IMR-90 (cell line): ENCODE measurements at regions not wholly inside any gene's neighbourhood (a gene's known extent, or its start where the extent isn't known, plus 50 kb on each side); places are given as distances from the start of the nearest gene placed in this dataset.

ENCODE experiments used
- ATAC-seq: fragments of 200-7000 bp; cut with Tn5 transposase; 2 replicates; pipeline ENCODE4 v1.9.1; 2020; ENCODE audit warnings: low read depth, mild to moderate bottlenecking, moderate library complexity
- BruUV-seq: library from RNA; stranded (reverse); fragments of 400-500 nt; replicated peaks from 2 replicates; lab custom pipeline; 2021; lab: Mats Ljungman, UMichigan
- CTCF ChIA-PET: fragments of 300-600 bp; formaldehyde crosslinking; extraction: SDS; loops from one replicate; lab custom pipeline; 2021; ENCODE audit warnings: antibody characterized with exemption; lab: Yijun Ruan, JAX
- POLR2A ChIA-PET: fragments of 300-600 bp; sonication (Branson Sonifier 250); formaldehyde crosslinking; loops from one replicate; lab custom pipeline; 2022; ENCODE audit warnings: antibody characterized with exemption; ENCODE audit not compliant: unreplicated experiment; lab: Charles Lee
- DNase-seq: peaks from one replicate; pipeline ENCODE4 v3.0.0; 2013
- H2AFZ ChIP-seq: replicated peaks from 2 replicates; pipeline ENCODE3; 2013; ENCODE audit warnings: low read length, mild to moderate bottlenecking; ENCODE audit not compliant: poor library complexity
- H2AK5ac ChIP-seq: 2 replicates; pipeline ENCODE4 v1.6.1; 2013; ENCODE audit warnings: low read depth, low read length, inconsistent platforms
- H2AK9ac ChIP-seq: replicated peaks from 2 replicates; pipeline ENCODE3; 2013; ENCODE audit warnings: mild to moderate bottlenecking, low read depth, low read length, moderate library complexity; ENCODE audit not compliant: poor library complexity
- H2BK120ac ChIP-seq: 2 replicates; pipeline ENCODE4 v1.6.1; 2013; ENCODE audit warnings: low read depth, low read length, inconsistent platforms
- H2BK15ac ChIP-seq: 3 replicates; pipeline ENCODE4 v1.6.1; 2013; ENCODE audit warnings: low read depth, low read length, inconsistent platforms
- H2BK20ac ChIP-seq: 2 replicates; pipeline ENCODE4 v1.6.1; 2013; ENCODE audit warnings: low read depth, mild to moderate bottlenecking, inconsistent platforms, low read length, moderate library complexity
- H2BK5ac ChIP-seq: 2 replicates; pipeline ENCODE4 v1.6.1; 2013; ENCODE audit warnings: mild to moderate bottlenecking, low read depth, low read length, inconsistent platforms; ENCODE audit not compliant: poor library complexity, severe bottlenecking
- H3K14ac ChIP-seq: replicated peaks from 2 replicates; pipeline ENCODE4 v1.6.1; 2013; ENCODE audit warnings: low read depth, low read length, inconsistent platforms
- H3K18ac ChIP-seq: 2 replicates; pipeline ENCODE4 v1.6.1; 2013; ENCODE audit warnings: low read depth, low read length, control low read depth
- H3K23ac ChIP-seq: 2 replicates; pipeline ENCODE4 v1.6.1; 2013; ENCODE audit warnings: low read depth, low read length, inconsistent platforms
- H3K27ac ChIP-seq: 2 replicates; pipeline ENCODE4 v1.5.1; 2013; ENCODE audit warnings: mild to moderate bottlenecking, control low read depth, low read length; ENCODE audit not compliant: insufficient read depth
- H3K27me3 ChIP-seq: 2 replicates; pipeline ENCODE4 v1.6.1; 2013; ENCODE audit warnings: low read length; ENCODE audit not compliant: control insufficient read depth, insufficient read depth
- H3K36me3 ChIP-seq: 2 replicates; pipeline ENCODE4 v1.6.1; 2013; ENCODE audit warnings: low read length, mixed read lengths; ENCODE audit not compliant: control insufficient read depth, insufficient read depth
- H3K4ac ChIP-seq: 2 replicates; pipeline ENCODE4 v1.6.1; 2013; ENCODE audit warnings: low read depth, low read length, inconsistent platforms
- H3K4me1 ChIP-seq: 2 replicates; pipeline ENCODE4 v1.6.1; 2013; ENCODE audit warnings: low read length, mixed read lengths; ENCODE audit not compliant: control insufficient read depth, insufficient read depth
- H3K4me2 ChIP-seq: 2 replicates; pipeline ENCODE4 v1.6.1; 2013; ENCODE audit warnings: low read depth, mild to moderate bottlenecking, control low read depth, low read length, moderate library complexity
- H3K4me3 ChIP-seq: 2 replicates; pipeline ENCODE4 v1.5.1; 2013; ENCODE audit warnings: low read depth, mild to moderate bottlenecking, control low read depth, low read length, moderate library complexity; ENCODE audit not compliant: insufficient read depth
- H3K56ac ChIP-seq: 2 replicates; pipeline ENCODE4 v1.6.1; 2013; ENCODE audit warnings: low read length, inconsistent platforms; ENCODE audit not compliant: insufficient read depth; ENCODE audit errors: extremely low read depth
- H3K79me1 ChIP-seq, 2 experiments: 2 replicates each; pipeline ENCODE4 v1.6.1; 2013; ENCODE audit warnings: low read length in 2 of 2, inconsistent platforms in 1 of 2, low read depth in 1 of 2
- H3K9ac ChIP-seq: 2 replicates; pipeline ENCODE4 v1.6.1; 2013; ENCODE audit warnings: low read depth, low read length, control low read depth
- H3K9me1 ChIP-seq: 2 replicates; pipeline ENCODE4 v1.6.1; 2013; ENCODE audit warnings: low read length, inconsistent platforms; ENCODE audit not compliant: insufficient read depth
- H3K9me3 ChIP-seq: 2 replicates; pipeline ENCODE4 v1.6.1; 2013; ENCODE audit warnings: low read length; ENCODE audit not compliant: control insufficient read depth, insufficient read depth
- H4K20me1 ChIP-seq: 2 replicates; pipeline ENCODE4 v1.6.1; 2013; ENCODE audit warnings: low read length, inconsistent platforms; ENCODE audit not compliant: insufficient read depth
- H4K5ac ChIP-seq: 2 replicates; pipeline ENCODE4 v1.6.1; 2013; ENCODE audit warnings: mild to moderate bottlenecking, low read depth, low read length, control low read depth
- H4K8ac ChIP-seq, 2 experiments: 2 replicates each; pipeline ENCODE4 v1.6.1; 2013; ENCODE audit warnings: low read depth in 2 of 2, low read length in 2 of 2, control low read depth in 1 of 2, inconsistent platforms in 1 of 2
- H4K91ac ChIP-seq: 2 replicates; pipeline ENCODE4 v1.6.1; 2013; ENCODE audit warnings: low read depth, low read length, inconsistent platforms; ENCODE audit not compliant: insufficient read depth
- BHLHE40 ChIP-seq: fragments of 150-350 bp; IDR thresholded peaks from 2 replicates; pipeline ENCODE4 v1.6.1; 2016; ENCODE audit warnings: mild to moderate bottlenecking, low read depth, low read length
- CHD1 ChIP-seq: IDR thresholded peaks from 2 replicates; pipeline ENCODE4 v1.6.1; 2012; ENCODE audit warnings: low read depth, low read length, improper control_type of control experiment
- MAZ ChIP-seq: IDR thresholded peaks from 2 replicates; pipeline ENCODE4 v1.6.1; 2012; ENCODE audit warnings: low read depth, mild to moderate bottlenecking, low read length, improper control_type of control experiment, moderate library complexity, borderline replicate concordance
- MXI1 ChIP-seq: IDR thresholded peaks from 2 replicates; pipeline ENCODE4 v1.6.1; 2012; ENCODE audit warnings: low read depth, mild to moderate bottlenecking, low read length, moderate library complexity, borderline replicate concordance
- NFE2L2 ChIP-seq: fragments of 150-350 bp; IDR thresholded peaks from 2 replicates; pipeline ENCODE4 v1.6.1; 2016; ENCODE audit warnings: low read depth, mild to moderate bottlenecking, low read length
- POLR2A ChIP-seq: IDR thresholded peaks from 2 replicates; pipeline ENCODE4 v1.6.1; 2012; ENCODE audit warnings: mild to moderate bottlenecking, low read depth, low read length
- RCOR1 ChIP-seq: IDR thresholded peaks from 2 replicates; pipeline ENCODE4 v1.6.1; 2012; ENCODE audit warnings: mild to moderate bottlenecking, low read length, improper control_type of control experiment; ENCODE audit not compliant: insufficient replicate concordance
- RFX5 ChIP-seq: IDR thresholded peaks from 2 replicates; pipeline ENCODE4 v1.8.0; 2012; ENCODE audit warnings: low read depth, mild to moderate bottlenecking, low read length, moderate library complexity
- WGBS, 2 experiments: methylation state at CpG; one replicate each; pipeline versions ENCODE4 v1.1.5 to v1.1.7; 2013; ENCODE audit warnings: missing lambda C conversion rate in 2 of 2; ENCODE audit not compliant: insufficient read length in 1 of 2; ENCODE audit errors: extremely low coverage in 2 of 2; 5-methylcytosine and 5-hydroxymethylcytosine counted together
- dilution Hi-C: fragments of 300-500 bp; cut with HindIII; formaldehyde crosslinking; loops from one replicate; pipeline ENCODE4 v1.14.3; 2018; ENCODE audit warnings: low sequenced_read_pairs; ENCODE audit not compliant: unreplicated experiment
- in situ Hi-C: fragments of 300-500 bp; cut with MboI; formaldehyde crosslinking; loops from 3 replicates; pipeline ENCODE4 v1.14.3; 2019; ENCODE audit warnings: low sequenced_read_pairs, inconsistent platforms, mixed read lengths
- intact Hi-C: fragments of 100-400 bp; cut with micrococcal nuclease; formaldehyde crosslinking; loops from 2 replicates; pipeline ENCODE4 v1.10.0; 2022
- TF ChIP-seq, protein P1 (sequence below): conservative IDR thresholded peaks from 2 replicates; pipeline ENCODE4 v1.5.1; 2012; ENCODE audit warnings: mild to moderate bottlenecking, low read depth, low read length, improper control_type of control experiment
- TF ChIP-seq, protein P2 (sequence below): fragments of 150-350 bp; IDR thresholded peaks from 2 replicates; pipeline ENCODE4 v1.6.1; 2017; ENCODE audit warnings: mild to moderate bottlenecking, antibody characterized with exemption, low read length, low read depth

DNA sequence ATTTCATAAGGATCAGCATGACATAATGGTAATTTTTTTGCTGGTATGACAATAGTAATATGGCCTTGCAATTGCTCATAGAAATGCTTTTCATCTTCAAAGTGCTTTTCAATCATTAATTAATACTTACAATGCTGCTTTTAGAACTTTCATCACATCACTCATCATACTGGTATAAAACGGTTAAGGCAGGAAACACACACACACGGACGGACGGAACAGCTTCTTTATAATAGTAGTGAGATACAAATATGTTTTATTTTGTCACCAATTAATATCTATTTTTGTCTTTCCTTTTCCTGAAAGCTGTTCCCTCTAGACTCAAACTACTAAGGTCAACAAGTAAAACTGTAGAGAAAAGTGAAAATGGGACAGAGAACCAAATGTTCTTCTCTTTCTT is 353.9 kb upstream of the PKN2 start:
- Histone ChIP-seq H2BK20ac (no peak overlapping the region), H3K27ac (no peak overlapping the region), H2BK15ac (no peak overlapping the region), H3K27me3 (no peaks in the 10 kb centered on the region), H3K9me3 (no peaks in the 10 kb centered on the region), H2AK5ac (no peak overlapping the region), H4K5ac (no peak overlapping the region), H3K9me1 (no peaks in the 10 kb centered on the region; the same call in 1 of the 2 replicates), H2BK5ac (no peak overlapping the region), H3K18ac (no peak overlapping the region), H3K9ac (no peak overlapping the region), H3K79me1 (no peaks in the 10 kb centered on the region), H3K14ac (no peak overlapping the region), H3K23ac (no peak overlapping the region), H3K4me2 (no peak overlapping the region), H3K4me3 (no peak overlapping the region), H2AK9ac (no peak overlapping the region), H4K20me1 (no peaks in the 10 kb centered on the region), H2AFZ (no peak overlapping the region), H3K4me1 (no peaks in the 10 kb centered on the region), H3K56ac (no peak overlapping the region), H4K91ac (no peak overlapping the region), H3K4ac (no peak overlapping the region), H4K8ac (no peak overlapping the region), H2BK120ac (no peak overlapping the region), H3K36me3 (no peaks in the 10 kb centered on the region)
- DNase-seq (no peak), ATAC-seq (no peak)
- WGBS, 2 experiments: no CpG with 5 or more reads among the region's 4 CpGs
- ChIA-PET POLR2A (no interaction called here), CTCF (no interaction called here)
- BruUV-seq: no TSS peak
- dilution Hi-C loops: no loop called here
- intact Hi-C loops: no loop called here
- no peak for TF ChIP-seq MAZ
- TF ChIP-seq, protein P1, sequence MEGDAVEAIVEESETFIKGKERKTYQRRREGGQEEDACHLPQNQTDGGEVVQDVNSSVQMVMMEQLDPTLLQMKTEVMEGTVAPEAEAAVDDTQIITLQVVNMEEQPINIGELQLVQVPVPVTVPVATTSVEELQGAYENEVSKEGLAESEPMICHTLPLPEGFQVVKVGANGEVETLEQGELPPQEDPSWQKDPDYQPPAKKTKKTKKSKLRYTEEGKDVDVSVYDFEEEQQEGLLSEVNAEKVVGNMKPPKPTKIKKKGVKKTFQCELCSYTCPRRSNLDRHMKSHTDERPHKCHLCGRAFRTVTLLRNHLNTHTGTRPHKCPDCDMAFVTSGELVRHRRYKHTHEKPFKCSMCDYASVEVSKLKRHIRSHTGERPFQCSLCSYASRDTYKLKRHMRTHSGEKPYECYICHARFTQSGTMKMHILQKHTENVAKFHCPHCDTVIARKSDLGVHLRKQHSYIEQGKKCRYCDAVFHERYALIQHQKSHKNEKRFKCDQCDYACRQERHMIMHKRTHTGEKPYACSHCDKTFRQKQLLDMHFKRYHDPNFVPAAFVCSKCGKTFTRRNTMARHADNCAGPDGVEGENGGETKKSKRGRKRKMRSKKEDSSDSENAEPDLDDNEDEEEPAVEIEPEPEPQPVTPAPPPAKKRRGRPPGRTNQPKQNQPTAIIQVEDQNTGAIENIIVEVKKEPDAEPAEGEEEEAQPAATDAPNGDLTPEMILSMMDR: no peak
- TF ChIP-seq BHLHE40: no peak
- TF ChIP-seq, protein P2, sequence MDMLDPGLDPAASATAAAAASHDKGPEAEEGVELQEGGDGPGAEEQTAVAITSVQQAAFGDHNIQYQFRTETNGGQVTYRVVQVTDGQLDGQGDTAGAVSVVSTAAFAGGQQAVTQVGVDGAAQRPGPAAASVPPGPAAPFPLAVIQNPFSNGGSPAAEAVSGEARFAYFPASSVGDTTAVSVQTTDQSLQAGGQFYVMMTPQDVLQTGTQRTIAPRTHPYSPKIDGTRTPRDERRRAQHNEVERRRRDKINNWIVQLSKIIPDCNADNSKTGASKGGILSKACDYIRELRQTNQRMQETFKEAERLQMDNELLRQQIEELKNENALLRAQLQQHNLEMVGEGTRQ: no peak
- no peak for TF ChIP-seq NFE2L2
- no peak for TF ChIP-seq POLR2A
- TF ChIP-seq MXI1: no peak
- TF ChIP-seq RFX5: no peak
- no peak for TF ChIP-seq RCOR1
- TF ChIP-seq CHD1: no peak
- in situ Hi-C loops: no loop called here
